Nephron progenitor cell (in vitro differentiated cells): ENCODE measurements at regions not wholly inside any gene's neighbourhood (a gene's known extent, or its start where the extent isn't known, plus 50 kb on each side); places are given as distances from the start of the nearest gene placed in this dataset.
A peak's percentile ranks its signal among the peaks of the same experiment; 100 is the strongest.
"Not testable (repeated sequence)": the region's sequence is repeated elsewhere in the genome, so short reads cannot be mapped to it uniquely, and the experiment has no call there.

Experiments used
- DNase-seq: peaks from one replicate; pipeline ENCODE4 v3.0.0; 2021
- H3K27ac Mint-ChIP-seq: 2 replicates; pipeline ENCODE4 v1.8.0; 2021; ENCODE audit warnings: mild to moderate bottlenecking, moderate library complexity, mixed read lengths
- H3K27me3 Mint-ChIP-seq: 2 replicates; pipeline ENCODE4 v1.8.0; 2021; ENCODE audit warnings: mild to moderate bottlenecking, low read depth, mixed read lengths; ENCODE audit not compliant: poor library complexity
- H3K36me3 Mint-ChIP-seq: 2 replicates; pipeline ENCODE4 v1.8.0; 2021; ENCODE audit warnings: low read depth, mixed read lengths
- H3K4me1 Mint-ChIP-seq: 2 replicates; pipeline ENCODE4 v1.8.0; 2021; ENCODE audit warnings: mixed read lengths
- H3K4me3 Mint-ChIP-seq: 2 replicates; pipeline ENCODE4 v1.8.0; 2021; ENCODE audit warnings: mild to moderate bottlenecking, moderate library complexity, mixed read lengths
- H3K9me3 Mint-ChIP-seq: 2 replicates; pipeline ENCODE4 v1.8.0; 2021; ENCODE audit warnings: mild to moderate bottlenecking, moderate library complexity, mixed read lengths
- CTCF ChIP-seq: fragments of 200-600 bp; sonication (generic); IDR thresholded peaks from 2 replicates; pipeline ENCODE4 v1.5.0; 2021; ENCODE audit warnings: antibody characterized with exemption

GRCh38 chr4:24364249-24364648, 220.1 kb downstream of the DHX15 start:
- no peaks in the 10 kb centered on the region for H3K4me1 Mint-ChIP-seq
- DNase-seq = no peak
- H3K27ac Mint-ChIP-seq = no peak overlapping the region

GRCh38 chr4:24363751-24364150, 220.6 kb downstream of the DHX15 start:
- Mint-ChIP-seq H3K4me3 (no peak overlapping the region), H3K9me3 (no peaks in the 10 kb centered on the region), H3K27ac (no peak overlapping the region), H3K36me3 (no peaks in the 10 kb centered on the region), H3K27me3 (peaks cover 9% of the 10 kb centered on the region), H3K4me1 (no peaks in the 10 kb centered on the region)
- no peak for DNase-seq
- TF ChIP-seq CTCF = no peak

More at GRCh38 chr4:24364249-24364648, 220.1 kb downstream of the DHX15 start:
- Mint-ChIP-seq H3K4me3 (no peak overlapping the region), H3K9me3 (no peaks in the 10 kb centered on the region), H3K27me3 (peaks cover 9% of the 10 kb centered on the region), H3K36me3 (no peaks in the 10 kb centered on the region)
- TF ChIP-seq CTCF = no peak

GRCh38 chr4:24352112-24352511, 232.2 kb downstream of the DHX15 start:
- Mint-ChIP-seq H3K36me3 (no peaks in the 10 kb centered on the region), H3K4me1 (no peaks in the 10 kb centered on the region), H3K27ac (peak overlapping the region; percentile 52), H3K27me3 (peaks cover 5% of the 10 kb centered on the region), H3K9me3 (no peaks in the 10 kb centered on the region), H3K4me3 (no peak overlapping the region)
- TF ChIP-seq CTCF = no peak
- no peak for DNase-seq

- DNase-seq, H3K36me3 Mint-ChIP-seq, H3K4me3 Mint-ChIP-seq, H3K4me1 Mint-ChIP-seq, H3K27me3 Mint-ChIP-seq, H3K27ac Mint-ChIP-seq: not testable (repeated sequence)
- peaks cover 20% of the 10 kb centered on the region for H3K9me3 Mint-ChIP-seq
These were observed 235.0 kb downstream of the DHX15 start for GRCh38 chr4:24349168-24349996.

- Mint-ChIP-seq H3K27me3 (peaks cover 4% of the 10 kb centered on the region), H3K36me3 (no peaks in the 10 kb centered on the region), H3K4me1 (no peaks in the 10 kb centered on the region), H3K9me3 (peaks cover 3% of the 10 kb centered on the region), H3K4me3 (no peak overlapping the region), H3K27ac (no peak overlapping the region)
- TF ChIP-seq CTCF = no peak
- no peak for DNase-seq
These were observed 245.1 kb downstream of the DHX15 start for GRCh38 chr4:24339260-24339659.

- H3K27me3 Mint-ChIP-seq = peaks cover 4% of the 10 kb centered on the region
- TF ChIP-seq CTCF = no peak
- H3K9me3 Mint-ChIP-seq = peaks cover 3% of the 10 kb centered on the region
- no peak overlapping the region for H3K4me3 Mint-ChIP-seq
- no peak for DNase-seq
- no peaks in the 10 kb centered on the region for H3K4me1 Mint-ChIP-seq
- H3K27ac Mint-ChIP-seq = no peak overlapping the region
- no peaks in the 10 kb centered on the region for H3K36me3 Mint-ChIP-seq
These were observed 246.7 kb downstream of the DHX15 start for GRCh38 chr4:24337451-24338190.
